GM23338 (cell line): ENCODE measurements at regions not wholly inside any gene's neighbourhood (a gene's known extent, or its start where the extent isn't known, plus 50 kb on each side); places are given as distances from the start of the nearest gene placed in this dataset.
A peak's percentile ranks its signal among the peaks of the same experiment; 100 is the strongest.

ENCODE experiments used
- ATAC-seq: fragments of 200-7000 bp; cut with Tn5 transposase; 3 replicates; pipeline ENCODE4 v1.9.1; 2020
- DNase-seq: peaks from one replicate; pipeline ENCODE4 v3.0.0-alpha.2; 2015; ENCODE audit warnings: low spot score
- H2AFZ ChIP-seq: fragments of 200-600 bp; sonication (generic); 2 replicates; pipeline ENCODE4 v1.8.0; 2016; ENCODE audit warnings: antibody characterized with exemption, mild to moderate bottlenecking, moderate library complexity
- H3F3A ChIP-seq: fragments of 200-600 bp; sonication (generic); replicated peaks from 2 replicates; pipeline ENCODE4 v1.8.0; 2017; ENCODE audit warnings: antibody characterized with exemption, mixed run types, low read depth
- H3K27ac ChIP-seq: fragments of 200-600 bp; sonication (generic); 2 replicates; pipeline ENCODE4 v1.6.1; 2016; ENCODE audit warnings: low read depth
- H3K27me3 ChIP-seq: fragments of 200-600 bp; sonication (generic); 2 replicates; pipeline ENCODE4 v1.8.0; 2016; ENCODE audit warnings: mild to moderate bottlenecking, mixed run types, moderate library complexity; ENCODE audit not compliant: insufficient read depth
- H3K36me3 ChIP-seq: fragments of 200-600 bp; sonication (generic); 2 replicates; pipeline ENCODE4 v1.8.0; 2016; ENCODE audit warnings: mild to moderate bottlenecking; ENCODE audit not compliant: insufficient read depth
- H3K4me1 ChIP-seq: fragments of 200-600 bp; sonication (generic); 2 replicates; pipeline ENCODE4 v1.8.0; 2016; ENCODE audit warnings: mild to moderate bottlenecking, moderate library complexity; ENCODE audit not compliant: insufficient read depth
- H3K4me2 ChIP-seq: fragments of 200-600 bp; sonication (generic); 2 replicates; pipeline ENCODE4 v1.7.1; 2017; ENCODE audit warnings: mixed run types
- H3K4me3 ChIP-seq: fragments of 200-600 bp; sonication (generic); 2 replicates; pipeline ENCODE4 v1.6.1; 2016; ENCODE audit warnings: mixed run types
- H3K79me2 ChIP-seq: fragments of 200-600 bp; sonication (generic); replicated peaks from 2 replicates; pipeline ENCODE4 v1.8.0; 2017; ENCODE audit warnings: mild to moderate bottlenecking; ENCODE audit not compliant: insufficient read depth
- H3K9me2 ChIP-seq: fragments of 200-600 bp; sonication (generic); 2 replicates; pipeline ENCODE4 v1.8.0; 2017; ENCODE audit not compliant: insufficient read depth
- H4K20me1 ChIP-seq: fragments of 200-600 bp; sonication (generic); replicated peaks from 2 replicates; pipeline ENCODE4 v1.8.0; 2017; ENCODE audit warnings: mild to moderate bottlenecking; ENCODE audit not compliant: insufficient read depth
- H3K27ac Mint-ChIP-seq: 2 replicates; pipeline ENCODE4 v1.8.0; 2020; ENCODE audit warnings: inconsistent platforms, mild to moderate bottlenecking, moderate library complexity, mixed read lengths
- H3K27me3 Mint-ChIP-seq: 3 replicates; pipeline ENCODE4 v1.8.0; 2022; ENCODE audit warnings: low read depth, mild to moderate bottlenecking, moderate library complexity, mixed read lengths, inconsistent platforms; ENCODE audit not compliant: insufficient read depth, poor library complexity
- H3K36me3 Mint-ChIP-seq: 3 replicates; pipeline ENCODE4 v1.8.0; 2021; ENCODE audit warnings: low read depth, mild to moderate bottlenecking, inconsistent platforms, moderate library complexity, mixed read lengths
- H3K4me1 Mint-ChIP-seq: 3 replicates; pipeline ENCODE4 v1.8.0; 2020; ENCODE audit warnings: mild to moderate bottlenecking, inconsistent platforms, mixed read lengths
- H3K4me3 Mint-ChIP-seq: 3 replicates; pipeline ENCODE4 v1.8.0; 2021; ENCODE audit warnings: moderate library complexity, mild to moderate bottlenecking, inconsistent platforms, mixed read lengths
- H3K9me3 Mint-ChIP-seq: 3 replicates; pipeline ENCODE4 v1.8.0; 2020; ENCODE audit warnings: moderate library complexity, mild to moderate bottlenecking, inconsistent platforms, mixed read lengths
- CREB1 ChIP-seq: fragments of 250-450 bp; sonication (Bioruptor Pico); IDR thresholded peaks from 2 replicates; pipeline ENCODE4 v1.5.0; 2020; ENCODE audit warnings: low read depth, mild to moderate bottlenecking, moderate library complexity
- CTCF ChIP-seq, 2 experiments: fragments of 200-600 bp in 1 of 2; sonication (generic) in 1 of 2; conservative IDR thresholded peaks; 2 replicates each; pipeline versions ENCODE4 v1.5.1 to v1.6.1; 2016 to 2017; ENCODE audit warnings: antibody characterized with exemption in 2 of 2, low read depth in 2 of 2, mild to moderate bottlenecking in 2 of 2, moderate library complexity in 1 of 2
- ETS1 ChIP-seq: IDR thresholded peaks from 2 replicates; pipeline ENCODE4 v1.6.1; 2016; ENCODE audit warnings: antibody characterized with exemption
- EZH2 ChIP-seq: fragments of 200-600 bp; sonication (generic); IDR thresholded peaks from one replicate; pipeline ENCODE4 v1.8.0; 2017; ENCODE audit warnings: antibody characterized with exemption, mild to moderate bottlenecking, low read depth; ENCODE audit not compliant: unreplicated experiment
- STAT1 ChIP-seq: IDR thresholded peaks from one replicate; pipeline ENCODE4 v1.6.1; 2016; ENCODE audit warnings: antibody characterized with exemption; ENCODE audit not compliant: unreplicated experiment
- ZNF331 ChIP-seq: fragments of 250-450 bp; sonication (Bioruptor Pico); IDR thresholded peaks from 2 replicates; pipeline ENCODE4 v1.5.0; 2020; ENCODE audit warnings: low read depth, mild to moderate bottlenecking, moderate library complexity
- TF ChIP-seq, protein P1 (sequence below): IDR thresholded peaks from one replicate; pipeline ENCODE4 v1.6.1; 2018; ENCODE audit warnings: antibody characterized with exemption; ENCODE audit not compliant: unreplicated experiment

GRCh38 chr4:123661080-123661737 is 264.6 kb downstream of the SPRY1 start:
- H3K4me2 ChIP-seq = no peak overlapping the region
- ATAC-seq (no peak), DNase-seq (peak; percentile 32)
- H3K36me3 ChIP-seq = no peaks in the 10 kb centered on the region
- Mint-ChIP-seq H3K27ac (no peak overlapping the region), H3K4me1 (no peaks in the 10 kb centered on the region), H3K9me3 (peaks cover 22% of the 10 kb centered on the region), H3K36me3 (peaks cover 18% of the 10 kb centered on the region), H3K27me3 (peaks cover 2% of the 10 kb centered on the region), H3K4me3 (no peak overlapping the region)
- H3F3A ChIP-seq = no peaks in the 10 kb centered on the region
- H3K27ac ChIP-seq = no peak overlapping the region
- TF ChIP-seq CTCF (conservative IDR thresholded peaks at IDR 0.05; ENCODE audit: low read depth in 2 of 2) (peak in 1 of 2 experiments; percentile 69), CREB1 (CRISPR knock-in tag) (no peak)
- no peak overlapping the region for H3K4me3 ChIP-seq
- no peaks in the 10 kb centered on the region for H3K79me2 ChIP-seq
- no peaks in the 10 kb centered on the region; the same call in 1 of the 2 replicates for H3K9me2 ChIP-seq
- no peaks in the 10 kb centered on the region for H3K4me1 ChIP-seq
- H4K20me1 ChIP-seq = no peaks in the 10 kb centered on the region
- H3K27me3 ChIP-seq = no peaks in the 10 kb centered on the region
- H2AFZ ChIP-seq = no peak overlapping the region

DNA sequence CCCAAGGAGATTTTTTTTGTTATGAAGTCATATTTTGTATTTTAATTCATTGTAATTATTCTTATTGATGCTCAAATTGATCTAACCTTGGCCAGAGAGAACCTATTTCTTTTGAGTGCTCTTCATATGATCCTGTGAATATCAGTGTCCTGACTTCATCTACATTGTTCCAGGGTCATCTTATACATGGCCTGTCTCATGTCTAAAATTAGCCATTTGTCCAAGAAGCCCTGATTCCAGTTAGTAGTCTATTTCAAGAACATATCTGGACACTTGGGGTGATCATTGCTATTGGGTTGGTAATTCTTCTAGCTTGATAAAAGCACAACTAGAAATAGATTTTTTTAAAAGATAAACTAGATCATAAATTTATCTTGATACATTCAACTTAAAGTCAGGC is 266.2 kb downstream of the SPRY1 start:
- DNase-seq (no peak), ATAC-seq (no peak)
- H3K4me1 ChIP-seq = no peaks in the 10 kb centered on the region
- no peak overlapping the region for H3K4me2 ChIP-seq
- H3K27me3 ChIP-seq = no peaks in the 10 kb centered on the region
- H2AFZ ChIP-seq = no peak overlapping the region
- no peak overlapping the region for H3K27ac ChIP-seq
- Mint-ChIP-seq H3K4me3 (no peak overlapping the region), H3K36me3 (peaks cover 10% of the 10 kb centered on the region), H3K27ac (no peak overlapping the region), H3K4me1 (no peaks in the 10 kb centered on the region), H3K27me3 (no peaks in the 10 kb centered on the region), H3K9me3 (peaks cover 15% of the 10 kb centered on the region; the same call in 2 of the 3 replicates)
- no peaks in the 10 kb centered on the region for H3K79me2 ChIP-seq
- no peaks in the 10 kb centered on the region; the same call in 1 of the 2 replicates for H3K9me2 ChIP-seq
- no peak for TF ChIP-seq EZH2
- no peak for TF ChIP-seq STAT1
- TF ChIP-seq ZNF331 = no peak
- TF ChIP-seq CREB1 (CRISPR knock-in tag) = no peak
- TF ChIP-seq ETS1 = no peak
- TF ChIP-seq, protein P1, sequence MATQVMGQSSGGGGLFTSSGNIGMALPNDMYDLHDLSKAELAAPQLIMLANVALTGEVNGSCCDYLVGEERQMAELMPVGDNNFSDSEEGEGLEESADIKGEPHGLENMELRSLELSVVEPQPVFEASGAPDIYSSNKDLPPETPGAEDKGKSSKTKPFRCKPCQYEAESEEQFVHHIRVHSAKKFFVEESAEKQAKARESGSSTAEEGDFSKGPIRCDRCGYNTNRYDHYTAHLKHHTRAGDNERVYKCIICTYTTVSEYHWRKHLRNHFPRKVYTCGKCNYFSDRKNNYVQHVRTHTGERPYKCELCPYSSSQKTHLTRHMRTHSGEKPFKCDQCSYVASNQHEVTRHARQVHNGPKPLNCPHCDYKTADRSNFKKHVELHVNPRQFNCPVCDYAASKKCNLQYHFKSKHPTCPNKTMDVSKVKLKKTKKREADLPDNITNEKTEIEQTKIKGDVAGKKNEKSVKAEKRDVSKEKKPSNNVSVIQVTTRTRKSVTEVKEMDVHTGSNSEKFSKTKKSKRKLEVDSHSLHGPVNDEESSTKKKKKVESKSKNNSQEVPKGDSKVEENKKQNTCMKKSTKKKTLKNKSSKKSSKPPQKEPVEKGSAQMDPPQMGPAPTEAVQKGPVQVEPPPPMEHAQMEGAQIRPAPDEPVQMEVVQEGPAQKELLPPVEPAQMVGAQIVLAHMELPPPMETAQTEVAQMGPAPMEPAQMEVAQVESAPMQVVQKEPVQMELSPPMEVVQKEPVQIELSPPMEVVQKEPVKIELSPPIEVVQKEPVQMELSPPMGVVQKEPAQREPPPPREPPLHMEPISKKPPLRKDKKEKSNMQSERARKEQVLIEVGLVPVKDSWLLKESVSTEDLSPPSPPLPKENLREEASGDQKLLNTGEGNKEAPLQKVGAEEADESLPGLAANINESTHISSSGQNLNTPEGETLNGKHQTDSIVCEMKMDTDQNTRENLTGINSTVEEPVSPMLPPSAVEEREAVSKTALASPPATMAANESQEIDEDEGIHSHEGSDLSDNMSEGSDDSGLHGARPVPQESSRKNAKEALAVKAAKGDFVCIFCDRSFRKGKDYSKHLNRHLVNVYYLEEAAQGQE = no peak
- no peak for TF ChIP-seq CTCF (conservative IDR thresholded peaks at IDR 0.05; ENCODE audit: low read depth in 2 of 2)
- no peaks in the 10 kb centered on the region for H3F3A ChIP-seq
- H4K20me1 ChIP-seq = no peaks in the 10 kb centered on the region
- no peak overlapping the region for H3K4me3 ChIP-seq
- no peaks in the 10 kb centered on the region for H3K36me3 ChIP-seq
